ENCODE measurements at regions not wholly inside any gene's neighbourhood (a gene's known extent, or its start where the extent isn't known, plus 50 kb on each side); places are given as distances from the start of the nearest gene placed in this dataset.

GRCh38 chr4:119744580-119744979 is 116.0 kb upstream of the PDE5A start:
- DNase-seq, result no peak

- DNase-seq, result no peak
Measured at GRCh38 chr4:119743644-119744043, 115.0 kb upstream of the PDE5A start.

DNA sequence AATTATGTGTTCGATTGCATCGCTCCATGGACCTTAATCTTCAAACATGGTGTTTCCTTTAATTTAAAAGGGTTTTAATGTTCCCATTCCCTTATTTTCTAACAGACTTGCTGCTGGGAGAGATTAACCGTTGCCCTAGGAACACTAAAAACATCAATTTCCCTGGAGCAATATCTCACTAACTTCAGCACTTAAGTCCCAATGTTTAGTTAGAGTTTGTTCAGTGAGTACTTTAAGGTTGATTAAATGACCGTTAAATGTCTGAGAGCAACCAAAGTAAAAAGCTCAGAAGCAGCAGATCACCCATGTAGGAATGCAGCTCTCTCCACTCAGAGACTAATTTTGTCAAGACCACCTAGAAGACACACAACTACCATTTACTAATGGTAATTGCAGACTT is 111.2 kb upstream of the PDE5A start:
- no peak for DNase-seq

DNA sequence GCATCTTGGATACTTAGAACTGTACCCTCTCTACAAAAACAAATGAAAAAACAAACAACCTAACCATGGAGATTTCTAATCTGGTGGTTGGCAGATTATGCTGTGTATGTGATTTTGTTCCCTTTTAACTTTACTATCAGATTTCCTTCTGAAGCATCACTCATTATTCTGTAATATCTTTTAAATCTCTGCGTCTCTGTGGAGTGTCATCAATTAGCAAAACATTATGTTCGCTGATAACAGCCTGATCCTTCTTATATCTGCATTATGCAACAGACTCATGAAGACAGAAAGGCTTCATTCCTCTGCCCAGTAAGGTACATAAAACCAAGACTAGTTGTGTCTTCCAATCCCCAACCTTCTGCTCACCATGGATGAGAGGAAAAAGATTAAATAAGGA is 110.3 kb upstream of the PDE5A start:
- no peak for DNase-seq

GRCh38 chr4:119736559-119736958 is 108.0 kb upstream of the PDE5A start:
- DNase-seq, result no peak

- no peak for DNase-seq
Measured at GRCh38 chr4:119735165-119735651, 106.6 kb upstream of the PDE5A start.

- no peak for DNase-seq
Measured at GRCh38 chr4:119733431-119733830, 104.8 kb upstream of the PDE5A start.

- no peak for DNase-seq
Measured at GRCh38 chr4:119731778-119732177, 103.2 kb upstream of the PDE5A start.

- no peak for DNase-seq
Measured at GRCh38 chr4:119731146-119731742, 102.6 kb upstream of the PDE5A start.

DNA sequence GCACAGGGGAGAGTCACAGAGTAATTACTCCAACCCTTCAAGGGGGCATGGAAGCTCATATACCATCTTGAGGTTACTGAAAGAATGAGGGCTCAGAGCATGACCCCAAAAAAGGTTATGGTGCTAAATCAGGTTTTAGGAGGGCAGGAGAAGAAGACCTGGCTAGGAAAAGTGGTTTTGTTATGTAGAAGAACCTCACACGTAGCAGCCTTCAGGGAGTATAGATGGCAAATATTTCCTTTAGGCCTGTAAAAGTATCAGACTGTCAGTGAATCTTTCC is 102.0 kb upstream of the PDE5A start:
- DNase-seq, result no peak

DNA sequence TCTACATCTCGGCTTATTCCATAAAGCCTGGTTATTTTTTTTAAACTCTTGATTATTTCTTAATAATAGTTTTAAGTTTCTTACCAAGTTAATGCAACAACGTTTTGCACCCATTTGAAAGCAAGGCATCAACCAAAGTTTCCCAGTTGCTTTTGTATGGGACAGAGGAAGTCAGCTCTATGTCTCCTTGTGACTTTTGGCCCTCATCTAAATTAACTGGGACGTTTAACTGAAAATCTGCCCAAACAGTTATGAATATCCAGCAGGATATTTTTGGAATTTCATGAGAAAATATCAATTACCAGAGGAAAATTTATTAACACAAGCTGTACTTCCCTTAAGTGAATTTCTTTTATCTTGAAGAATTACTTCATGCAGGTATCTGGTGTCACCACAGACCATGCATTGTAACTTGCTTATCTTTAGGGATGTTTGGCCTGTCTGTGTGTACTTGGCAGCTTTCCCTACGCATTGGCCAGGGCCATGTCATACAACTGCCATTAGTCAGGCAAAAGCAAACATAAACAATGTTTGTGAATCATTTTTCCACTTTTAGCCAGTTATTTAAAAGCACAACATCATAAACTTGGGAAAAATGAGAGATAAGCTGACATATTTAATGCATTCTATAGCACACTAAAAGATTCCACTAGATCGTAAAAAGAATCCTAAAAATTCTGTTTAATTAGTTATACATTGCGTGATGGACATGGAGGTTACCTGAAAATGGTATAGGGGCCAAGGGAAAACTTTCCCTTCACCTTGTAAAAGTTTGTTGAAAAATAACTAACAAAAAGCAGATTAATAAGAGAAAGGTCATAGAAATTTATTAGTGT is 101.4 kb upstream of the PDE5A start:
- no peak for DNase-seq

- DNase-seq, result no peak
Measured at GRCh38 chr4:119728692-119729593, 100.3 kb upstream of the PDE5A start.

DNA sequence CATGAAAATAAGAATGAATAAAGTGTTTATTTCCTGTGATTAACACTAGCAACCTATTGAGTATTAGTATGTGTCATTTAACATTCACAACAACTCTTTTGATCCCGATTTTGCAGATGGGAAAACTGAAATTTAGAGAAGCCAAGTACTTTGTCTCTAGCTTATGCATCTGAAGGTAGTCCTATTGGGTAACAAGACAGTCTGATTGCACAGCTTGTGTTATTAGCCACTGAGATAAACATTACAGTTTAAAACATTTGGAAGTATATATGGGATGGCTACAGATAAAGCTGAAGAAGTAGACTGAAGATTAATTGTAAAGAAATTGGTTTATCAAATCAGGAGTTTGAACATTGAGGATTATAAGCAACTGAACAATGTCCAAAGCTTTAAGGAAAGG is 99.6 kb upstream of the PDE5A start:
- no peak for DNase-seq

DNA sequence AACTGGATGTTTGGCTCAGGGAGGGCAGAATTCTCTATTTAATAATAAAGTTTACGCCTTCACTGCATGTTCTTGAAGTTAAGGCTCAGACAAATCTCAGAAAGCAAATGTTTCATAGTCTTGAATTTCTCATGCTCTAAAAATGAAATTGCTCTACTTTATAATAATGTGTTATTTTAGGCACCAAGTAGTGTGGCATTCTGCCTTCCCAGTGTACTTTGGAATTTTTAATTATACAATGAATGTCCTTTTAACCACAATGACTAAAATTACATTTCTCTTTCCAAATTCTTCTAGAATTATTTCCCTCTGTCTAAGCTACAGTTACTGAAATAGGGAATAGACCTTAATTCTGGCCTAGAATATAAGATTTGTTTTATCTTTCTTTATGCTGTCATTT is 97.9 kb upstream of the PDE5A start:
- no peak for DNase-seq

- DNase-seq, result no peak
Measured at GRCh38 chr4:119725688-119726330, 97.2 kb upstream of the PDE5A start.

GRCh38 chr4:119725011-119725410 is 96.4 kb upstream of the PDE5A start:
- DNase-seq, result no peak

GRCh38 chr4:119722670-119723069 is 94.1 kb upstream of the PDE5A start:
- no peak for DNase-seq

- DNase-seq, result no peak
Measured at GRCh38 chr4:119721878-119722277, 93.3 kb upstream of the PDE5A start.

DNA sequence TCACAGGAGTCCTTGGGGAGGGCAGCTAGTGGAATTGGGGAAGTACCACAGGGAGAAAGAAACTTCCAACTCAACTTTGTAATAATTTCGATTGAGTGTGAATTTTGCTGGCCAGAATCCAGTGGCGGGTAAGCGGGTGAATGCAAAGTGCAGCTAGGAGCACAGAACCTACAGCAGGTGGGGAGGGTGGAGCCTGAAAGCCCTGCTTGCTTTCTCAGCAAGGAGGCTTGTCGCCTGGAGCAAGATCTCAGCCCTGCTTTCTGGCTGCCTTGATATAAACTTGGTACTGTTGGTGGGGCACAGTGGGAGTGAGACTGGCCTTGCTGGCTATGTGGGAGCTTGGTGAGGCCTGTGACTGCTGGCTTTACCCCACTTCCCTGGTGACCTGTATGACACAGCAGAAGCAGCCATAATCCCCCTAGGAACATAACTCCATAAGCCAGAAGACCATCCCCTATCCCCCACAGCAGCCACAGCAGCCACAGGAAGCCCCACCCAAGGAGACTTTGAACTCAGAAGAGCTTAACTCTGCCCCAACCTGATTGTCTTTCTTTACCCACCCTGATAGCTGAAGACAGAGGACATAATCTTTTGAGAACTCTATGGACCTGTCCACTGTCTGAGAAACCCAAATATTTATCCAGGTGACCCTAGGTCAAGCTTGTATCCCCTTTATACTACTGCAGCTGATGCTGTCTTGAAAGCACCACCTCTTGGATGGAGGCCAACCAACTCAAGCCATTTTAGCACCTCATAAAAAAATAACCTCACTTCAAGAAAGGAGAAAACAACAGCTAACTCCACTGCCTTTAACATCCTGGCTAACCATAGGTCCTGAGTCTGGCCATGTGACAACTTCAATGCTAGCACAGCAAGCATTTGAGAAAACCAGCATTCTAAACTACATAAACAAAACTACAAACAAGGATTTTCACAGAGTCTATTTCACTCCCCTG is 87.2 kb upstream of the PDE5A start:
- no peak for DNase-seq

GRCh38 chr4:119709418-119709817 is 80.8 kb upstream of the PDE5A start:
- no peak for DNase-seq

GRCh38 chr4:119707336-119707735 is 78.7 kb upstream of the PDE5A start:
- no peak for DNase-seq

DNA sequence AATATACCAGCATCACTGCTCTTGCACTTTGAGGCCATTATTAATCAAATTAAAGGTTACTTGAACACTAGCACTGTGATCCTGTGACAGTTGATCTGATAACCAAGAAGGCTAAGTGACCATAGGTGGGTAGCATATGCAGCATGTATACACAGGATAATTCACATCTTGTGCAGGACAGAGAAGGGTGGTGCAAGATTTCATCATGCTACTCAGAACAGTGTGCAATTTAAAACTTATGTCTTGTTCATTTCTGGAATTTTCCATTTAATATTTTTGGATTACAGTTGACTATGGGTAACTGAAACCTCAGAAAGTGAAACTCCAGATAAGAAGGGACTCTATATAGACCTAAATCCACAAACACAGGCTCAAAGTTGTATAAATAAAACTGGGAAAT is 78.2 kb upstream of the PDE5A start:
- no peak for DNase-seq

Measured in activated CD4-positive, alpha-beta T cell treated with anti-CD3 and anti-CD28 coated beads, Interleukin-2, amount 50 U/mL, for 16 hours (primary cell).